A673 (cell line): ENCODE measurements at regions not wholly inside any gene's neighbourhood (a gene's known extent, or its start where the extent isn't known, plus 50 kb on each side); places are given as distances from the start of the nearest gene placed in this dataset.

Source experiments
- CTCF ChIP-seq: fragments of 300-800, 200-600 bp; sonication (generic); conservative IDR thresholded peaks from 2 replicates; pipeline ENCODE4 v1.5.1; 2017; ENCODE audit warnings: low read depth, mild to moderate bottlenecking, antibody characterized with exemption, low read length, moderate library complexity, mixed read lengths
- EZH2 ChIP-seq: fragments of 200-600 bp; sonication (generic); IDR thresholded peaks from 2 replicates; pipeline ENCODE4 v1.6.1; 2017; ENCODE audit warnings: borderline replicate concordance, low read depth, mild to moderate bottlenecking, mixed read lengths, antibody characterized with exemption, low read length; ENCODE audit not compliant: poor library complexity, severe bottlenecking

- peak; percentile 99 for TF ChIP-seq CTCF
- no peak for TF ChIP-seq EZH2
Measured at GRCh38 chr3:124467980-124468902, 262.0 kb upstream of the UMPS start.
